ENCODE measurements at regions not wholly inside any gene's neighbourhood (a gene's known extent, or its start where the extent isn't known, plus 50 kb on each side); places are given as distances from the start of the nearest gene placed in this dataset.

GRCh38 chr20:18972251-18972876 is 158.8 kb downstream of the SCP2D1 start:
- no peak for DNase-seq

GRCh38 chr20:18973529-18974173 is 160.1 kb downstream of the SCP2D1 start:
- no peak for DNase-seq

DNA sequence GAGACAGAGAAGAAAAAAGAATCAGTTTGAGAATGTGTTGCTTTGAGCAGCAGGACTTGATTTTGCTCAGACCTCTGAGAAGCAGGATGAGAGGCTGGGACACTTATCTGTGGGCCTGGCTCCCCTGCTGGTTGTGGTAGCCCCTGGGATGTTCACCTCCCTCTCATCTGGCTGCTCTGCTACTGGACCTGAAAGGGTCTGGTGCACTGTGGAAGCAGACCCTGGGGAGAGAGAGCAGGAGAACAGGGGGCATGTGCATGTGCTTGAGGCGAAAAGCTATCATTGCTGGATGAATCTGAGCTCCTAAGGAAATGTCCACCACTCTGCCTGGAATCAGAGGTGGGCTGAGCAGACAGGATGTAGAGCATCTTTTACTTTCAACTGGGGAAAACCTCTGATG is 161.1 kb downstream of the SCP2D1 start:
- no peak for DNase-seq

GRCh38 chr20:18977441-18977840 is 163.9 kb downstream of the SCP2D1 start:
- no peak for DNase-seq

- no peak for DNase-seq
Measured at GRCh38 chr20:18978311-18978710, 164.7 kb downstream of the SCP2D1 start.

- DNase-seq = no peak
Measured at GRCh38 chr20:18979132-18979531, 165.5 kb downstream of the SCP2D1 start.

GRCh38 chr20:18981962-18982539 is 168.5 kb downstream of the SCP2D1 start:
- no peak for DNase-seq

DNA sequence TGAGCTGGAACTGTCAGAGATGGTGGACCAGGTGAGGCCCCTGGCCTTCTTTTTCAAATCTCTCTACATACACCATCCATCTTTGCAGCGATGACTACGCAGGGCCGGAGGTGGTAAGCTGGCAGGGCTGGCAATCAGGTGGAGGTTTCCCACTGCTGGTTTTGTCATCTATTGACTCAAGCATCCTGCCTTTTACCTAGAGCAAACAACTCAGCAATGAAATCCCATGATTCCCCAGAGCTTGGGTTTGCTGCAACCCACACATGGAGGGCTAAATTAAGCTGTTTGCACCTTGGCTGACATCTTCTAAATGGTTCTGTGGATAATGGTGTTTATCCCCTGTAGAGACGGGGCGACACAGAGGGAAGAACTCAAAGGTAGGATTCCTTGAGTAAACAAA is 170.2 kb downstream of the SCP2D1 start:
- no peak for DNase-seq

DNA sequence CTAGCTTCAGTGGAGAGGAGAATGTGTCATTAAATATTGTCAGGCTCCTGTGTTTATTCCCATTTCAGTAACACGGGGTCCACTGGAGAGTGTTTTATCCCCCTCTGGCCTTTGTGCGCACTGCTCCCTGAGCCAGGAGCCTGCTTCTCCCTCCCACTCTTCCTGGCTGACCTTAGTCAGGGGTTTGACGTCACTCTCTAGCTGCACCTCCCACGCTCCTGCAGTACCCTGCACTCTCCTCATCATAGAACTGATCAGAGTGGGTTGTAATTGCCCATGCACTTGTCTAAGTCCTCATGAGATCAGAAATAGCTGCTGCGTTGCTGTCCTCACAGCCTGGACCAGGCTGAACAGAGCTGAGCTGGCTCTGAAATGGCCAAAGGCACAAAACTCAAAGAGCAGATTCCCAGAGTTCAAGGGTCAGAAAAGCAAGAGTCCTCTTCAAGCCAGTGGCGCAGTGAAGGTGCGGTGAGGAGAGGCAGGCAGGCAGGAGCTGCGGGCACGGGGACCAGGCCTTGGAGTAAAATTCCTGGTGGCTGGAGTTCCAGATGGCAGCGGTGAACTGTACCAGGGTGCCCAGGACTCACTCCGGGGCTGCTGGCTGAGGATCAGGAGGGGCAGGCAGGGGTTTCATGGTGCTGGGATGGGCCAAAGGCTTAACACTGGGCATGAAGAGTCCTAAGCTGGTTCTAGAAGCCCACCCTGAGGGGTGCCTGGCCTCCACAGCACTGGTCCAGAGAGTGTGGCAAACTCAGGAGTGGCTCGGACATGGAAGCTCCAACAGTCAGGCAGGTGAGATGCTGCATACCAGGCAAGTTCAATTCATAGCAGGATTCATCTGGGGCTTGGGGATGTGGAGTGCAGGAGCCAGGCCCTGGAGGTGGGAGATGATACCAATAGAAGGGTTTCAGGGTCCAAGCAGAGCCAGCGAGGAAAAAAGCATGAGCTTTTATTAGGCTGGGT is 170.9 kb downstream of the SCP2D1 start:
- no peak for DNase-seq

DNA sequence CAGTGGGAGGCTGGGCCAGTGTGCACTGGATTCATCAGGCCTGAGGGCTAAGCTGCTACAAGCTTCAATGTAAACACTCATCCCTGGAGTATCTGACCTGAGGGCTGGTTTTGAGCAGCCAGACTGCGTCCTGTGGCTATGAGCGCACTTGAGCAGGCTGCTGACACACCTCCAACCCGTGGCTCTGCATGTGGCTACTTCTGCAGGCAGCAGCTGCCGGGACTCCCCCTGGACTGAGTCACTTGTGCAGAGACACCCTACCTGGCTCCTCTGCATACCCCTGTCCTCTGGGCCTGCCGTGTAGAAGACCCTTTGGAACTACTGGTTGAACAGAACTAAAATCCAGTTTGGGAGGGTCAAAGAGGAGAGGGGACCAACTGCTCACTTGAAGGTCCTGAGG is 172.0 kb downstream of the SCP2D1 start:
- DNase-seq = peak; percentile 11

GRCh38 chr20:18986146-18986830 is 172.7 kb downstream of the SCP2D1 start:
- no peak for DNase-seq

DNA sequence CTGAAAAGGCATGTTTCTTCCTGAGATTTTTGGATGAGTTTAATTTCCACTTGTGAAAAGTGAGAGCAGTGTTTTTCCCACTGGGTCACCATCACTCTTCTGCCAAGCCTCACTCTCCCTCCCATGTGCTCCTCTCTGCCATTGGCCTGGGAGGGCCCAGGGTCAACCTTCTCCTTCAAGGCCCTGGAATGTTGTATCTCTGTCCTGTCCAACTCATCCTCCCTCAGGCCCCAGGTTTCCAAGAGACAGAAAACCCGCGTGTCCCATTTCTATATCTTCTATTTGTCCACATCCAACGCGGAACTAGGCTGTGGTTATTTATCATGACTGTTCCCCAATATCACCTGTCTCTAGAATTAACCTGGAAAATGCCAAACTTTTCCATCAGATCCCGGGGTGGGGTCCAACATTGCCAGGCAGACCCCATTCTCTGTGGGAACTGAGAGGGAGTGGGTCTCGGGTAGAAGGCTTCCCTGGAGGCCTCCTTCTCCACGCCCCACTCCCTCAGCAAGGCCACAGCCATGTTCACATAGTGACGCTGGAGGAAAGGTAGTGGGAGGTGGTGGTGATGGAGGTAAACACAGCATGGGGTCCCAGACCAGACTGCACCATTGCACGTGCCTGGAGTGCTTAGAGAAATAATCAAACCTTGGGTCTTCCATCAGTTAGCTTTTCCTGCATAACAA is 173.5 kb downstream of the SCP2D1 start:
- no peak for DNase-seq

DNA sequence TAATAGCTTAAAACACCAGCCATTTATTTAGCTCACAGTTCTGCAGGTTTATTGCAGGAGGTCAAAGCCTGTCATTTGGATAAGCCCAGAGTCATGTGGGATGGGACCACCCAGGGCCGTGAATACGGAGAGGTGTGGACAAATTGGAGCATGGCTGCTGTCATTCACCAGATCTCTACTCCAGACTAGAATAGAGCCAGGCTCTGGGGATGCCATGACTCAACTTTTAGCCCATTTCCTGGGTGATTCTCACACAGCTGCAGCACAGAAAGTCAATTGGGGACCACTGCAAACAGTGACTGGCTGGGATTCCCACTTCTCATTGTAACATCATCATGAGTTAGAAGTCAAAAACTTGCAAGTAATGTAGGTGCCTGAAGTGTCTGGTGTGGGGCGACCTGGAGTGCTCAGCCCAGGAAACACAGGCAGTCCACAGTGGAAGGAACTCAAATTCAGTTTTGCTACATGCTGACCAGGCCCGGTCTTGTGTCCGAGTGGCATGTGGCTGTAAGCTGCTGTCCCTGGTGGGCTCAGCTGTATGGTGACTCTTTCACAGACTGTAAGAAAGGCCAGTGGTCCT is 174.3 kb downstream of the SCP2D1 start:
- DNase-seq = no peak

GRCh38 chr20:18988701-18989100 is 175.1 kb downstream of the SCP2D1 start:
- DNase-seq = no peak

GRCh38 chr20:18989736-18990474 is 176.3 kb downstream of the SCP2D1 start:
- no peak for DNase-seq

GRCh38 chr20:18991012-18991411 is 177.4 kb downstream of the SCP2D1 start:
- DNase-seq = no peak

DNA sequence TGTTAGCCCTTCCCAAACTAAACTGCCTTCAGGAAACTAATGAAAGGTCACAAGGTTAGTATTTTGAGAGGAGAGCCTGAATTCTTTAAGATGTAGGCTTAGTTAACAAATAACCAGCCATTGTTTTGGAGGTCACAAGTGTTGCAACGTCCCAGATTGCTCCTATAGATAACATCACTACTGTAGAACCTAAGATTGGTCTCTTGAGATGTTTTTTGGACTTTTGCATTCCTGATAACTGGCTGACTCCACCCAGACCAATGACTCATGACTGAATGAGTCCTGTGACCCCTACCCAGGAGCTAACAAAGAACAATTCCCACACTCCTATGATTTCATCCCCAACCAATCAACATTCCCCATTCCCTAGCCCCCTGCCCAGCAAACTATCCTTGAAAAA is 178.8 kb downstream of the SCP2D1 start:
- no peak for DNase-seq

DNA sequence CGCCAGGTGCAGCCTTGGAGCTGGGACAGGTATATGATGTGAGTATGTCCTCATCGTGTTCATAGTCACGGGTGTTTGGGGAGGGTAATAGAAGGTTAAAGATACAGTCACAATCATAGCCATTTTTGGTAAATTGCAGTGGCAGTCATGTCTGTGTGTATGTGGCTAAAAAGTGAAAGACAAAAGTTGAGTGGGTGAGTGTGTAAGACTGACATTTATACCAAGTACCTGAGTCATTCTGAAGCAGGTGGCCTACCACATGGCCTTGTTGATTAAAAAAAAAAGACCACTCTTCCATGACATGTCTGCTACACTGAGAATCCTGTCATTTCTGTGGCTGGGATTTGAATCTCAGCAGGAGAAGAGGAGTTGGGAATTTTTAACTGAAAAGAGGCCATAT is 181.9 kb downstream of the SCP2D1 start:
- no peak for DNase-seq

- no peak for DNase-seq
Measured at GRCh38 chr20:18999086-18999485, 185.5 kb downstream of the SCP2D1 start.

DNA sequence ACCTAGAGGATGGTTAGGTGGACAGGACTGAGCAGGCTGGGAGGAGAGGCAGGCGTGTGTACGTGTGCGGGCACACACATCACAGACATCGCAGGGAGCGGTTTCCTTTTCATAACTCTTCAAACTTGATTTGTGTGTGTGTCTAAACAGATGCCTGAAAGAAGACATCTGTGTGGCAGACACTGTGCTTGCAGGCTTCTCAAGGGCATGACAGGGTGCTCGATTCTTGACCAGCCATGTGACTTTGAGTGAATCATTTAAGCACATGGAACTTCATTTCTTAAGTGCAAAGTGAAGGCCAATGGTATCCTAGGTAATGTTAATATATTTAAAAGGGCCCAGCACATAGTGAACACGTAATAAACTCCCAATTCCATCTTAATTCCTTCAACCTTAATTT is 186.5 kb downstream of the SCP2D1 start:
- no peak for DNase-seq

DNA sequence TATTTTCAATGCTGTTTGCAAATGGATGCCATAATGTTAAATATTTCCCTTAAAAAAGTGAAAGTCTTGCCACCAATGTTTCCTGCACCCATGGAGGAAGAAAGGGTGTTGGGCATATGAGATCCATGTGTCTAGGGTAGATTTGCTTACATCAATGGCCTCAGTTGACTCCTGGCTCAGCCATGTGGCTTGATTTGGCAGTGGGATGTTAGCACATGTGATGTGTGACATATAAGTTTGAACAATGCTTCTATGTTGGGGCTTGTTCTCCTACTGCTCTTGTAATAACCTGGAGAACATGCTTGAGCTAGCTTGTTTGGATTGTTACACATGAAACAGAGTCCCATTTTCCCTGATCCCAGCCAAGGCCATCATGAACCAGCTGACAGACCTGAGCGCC is 187.6 kb downstream of the SCP2D1 start:
- no peak for DNase-seq

All from activated CD4-positive, alpha-beta T cell treated with anti-CD3 and anti-CD28 coated beads for 48 hours (primary cell).